Ovary (tissue), 3 donors: ENCODE measurements at regions not wholly inside any gene's neighbourhood (a gene's known extent, or its start where the extent isn't known, plus 50 kb on each side); places are given as distances from the start of the nearest gene placed in this dataset.

Experiments used
- CTCF ChIP-seq, 3 donors: fragments of 450-650 bp in 2 of 3; fragments of 200-600 bp in 1 of 3; IDR thresholded peaks; one replicate each; pipeline versions ENCODE4 v1.5.1 to v1.8.0; 2016 to 2022; ENCODE audit warnings: antibody characterized with exemption in 3 of 3, mild to moderate bottlenecking in 1 of 3
- EP300 ChIP-seq: sonication (generic); formaldehyde crosslinking; IDR thresholded peaks from one replicate; pipeline ENCODE4 v1.6.1; 2017; ENCODE audit warnings: antibody characterized with exemption
- POLR2A ChIP-seq: fragments of 450-650 bp; IDR thresholded peaks from one replicate; pipeline ENCODE4 v1.6.1; 2017; ENCODE audit warnings: antibody characterized with exemption, mild to moderate bottlenecking, moderate library complexity
- donor health status: DM: no; HTN: no; CAD: no.

GRCh38 chr11:116509551-116509950 is 263.2 kb downstream of the BUD13 start:
- TF ChIP-seq POLR2A, result no peak
- TF ChIP-seq CTCF (IDR thresholded peaks at IDR 0.05), result no peak
- no peak for TF ChIP-seq EP300
